WTC11 (cell line): ENCODE measurements at regions not wholly inside any gene's neighbourhood (a gene's known extent, or its start where the extent isn't known, plus 50 kb on each side); places are given as distances from the start of the nearest gene placed in this dataset.

Source experiments
- ATAC-seq: fragments of 200-7000 bp; cut with Tn5 transposase; 2 replicates; pipeline ENCODE4 v1.10.0; 2021; ENCODE audit warnings: mild to moderate bottlenecking, moderate library complexity
- CTCF ChIA-PET: fragments of 300-600 bp; sonication (Branson Sonifier 250); formaldehyde crosslinking; loops from one replicate; lab custom pipeline; 2021; ENCODE audit warnings: antibody characterized with exemption; lab: Charles Lee
- POLR2A ChIA-PET: fragments of 350-600 bp; sonication (Branson Sonifier 250); formaldehyde crosslinking; loops from one replicate; lab custom pipeline; 2021; ENCODE audit warnings: antibody characterized with exemption; lab: Charles Lee
- DNase-seq: peaks from one replicate; pipeline ENCODE4 v3.0.0; 2021; ENCODE audit warnings: low spot score
- H3K27ac Mint-ChIP-seq: 2 replicates; pipeline ENCODE4 v1.8.0; 2021; ENCODE audit warnings: mixed read lengths
- H3K27me3 Mint-ChIP-seq: 2 replicates; pipeline ENCODE4 v1.8.0; 2021; ENCODE audit warnings: low read depth, mild to moderate bottlenecking, moderate library complexity, mixed read lengths
- H3K36me3 Mint-ChIP-seq: 2 replicates; pipeline ENCODE4 v1.8.0; 2021; ENCODE audit warnings: mixed read lengths
- H3K4me1 Mint-ChIP-seq: 2 replicates; pipeline ENCODE4 v1.8.0; 2022; ENCODE audit warnings: mixed read lengths
- H3K4me3 Mint-ChIP-seq: 2 replicates; pipeline ENCODE4 v1.8.0; 2021; ENCODE audit warnings: mild to moderate bottlenecking, moderate library complexity, mixed read lengths
- H3K9me3 Mint-ChIP-seq: 2 replicates; pipeline ENCODE4 v1.8.0; 2021; ENCODE audit warnings: mixed read lengths
- AFF4 ChIP-seq: sonication (generic); formaldehyde crosslinking; IDR thresholded peaks from 2 replicates; pipeline ENCODE4 v1.8.1; 2023; ENCODE audit warnings: mild to moderate bottlenecking, missing genetic modification reagents, borderline replicate concordance
- CDX4 ChIP-seq: fragments of 250-450 bp; sonication (Bioruptor Pico); IDR thresholded peaks from 2 replicates; pipeline ENCODE4 v1.9.0; 2021; ENCODE audit warnings: moderate library complexity, mild to moderate bottlenecking, inconsistent platforms, borderline replicate concordance
- EMX1 ChIP-seq: fragments of 250-450 bp; sonication (Bioruptor Pico); IDR thresholded peaks from 2 replicates; pipeline ENCODE4 v1.8.0; 2021; ENCODE audit warnings: mild to moderate bottlenecking
- ERG ChIP-seq: fragments of 250-450 bp; sonication (Bioruptor Pico); IDR thresholded peaks from 2 replicates; pipeline ENCODE4 v1.8.0; 2021; ENCODE audit warnings: mild to moderate bottlenecking
- FOXP1 ChIP-seq: sonication (generic); formaldehyde crosslinking; IDR thresholded peaks from 2 replicates; pipeline ENCODE4 v1.8.0; 2022; ENCODE audit warnings: missing genetic modification reagents, mild to moderate bottlenecking, moderate library complexity, borderline replicate concordance
- JUN ChIP-seq: sonication (generic); formaldehyde crosslinking; IDR thresholded peaks from 2 replicates; pipeline ENCODE4 v1.8.0; 2023; ENCODE audit warnings: mild to moderate bottlenecking, missing genetic modification reagents
- MXD4 ChIP-seq: fragments of 250-450 bp; sonication (Bioruptor Pico); IDR thresholded peaks from 2 replicates; pipeline ENCODE4 v1.8.0; 2021; ENCODE audit warnings: mild to moderate bottlenecking, moderate library complexity, borderline replicate concordance
- NFE2L1 ChIP-seq: sonication (generic); formaldehyde crosslinking; IDR thresholded peaks from 2 replicates; pipeline ENCODE4 v1.8.1; 2023; ENCODE audit warnings: missing genetic modification reagents
- NFYB ChIP-seq: sonication (generic); formaldehyde crosslinking; conservative IDR thresholded peaks from 2 replicates; pipeline ENCODE4 v1.8.0; 2022; ENCODE audit warnings: low read depth, missing genetic modification reagents
- OVOL2 ChIP-seq: fragments of 250-450 bp; sonication (Bioruptor Pico); IDR thresholded peaks from 2 replicates; pipeline ENCODE4 v1.9.0; 2021; ENCODE audit warnings: mild to moderate bottlenecking, borderline replicate concordance
- PREB ChIP-seq: sonication (generic); formaldehyde crosslinking; IDR thresholded peaks from 2 replicates; pipeline ENCODE4 v1.8.1; 2022; ENCODE audit warnings: mild to moderate bottlenecking, missing genetic modification reagents, moderate library complexity, borderline replicate concordance
- PRRX2 ChIP-seq: fragments of 250-450 bp; sonication (Bioruptor Pico); IDR thresholded peaks from 2 replicates; pipeline ENCODE4 v1.8.0; 2021; ENCODE audit warnings: mild to moderate bottlenecking
- STAT6 ChIP-seq: sonication (generic); formaldehyde crosslinking; conservative IDR thresholded peaks from 2 replicates; pipeline ENCODE4 v1.8.1; 2023; ENCODE audit warnings: mild to moderate bottlenecking, low read depth, missing genetic modification reagents, moderate library complexity
- ZBTB21 ChIP-seq: sonication (generic); formaldehyde crosslinking; IDR thresholded peaks from 2 replicates; pipeline ENCODE4 v1.8.1; 2023; ENCODE audit warnings: mild to moderate bottlenecking, missing genetic modification reagents, borderline replicate concordance
- ZNF423 ChIP-seq: fragments of 250-450 bp; sonication (Bioruptor Pico); IDR thresholded peaks from 2 replicates; pipeline ENCODE4 v2.1.2; 2022; ENCODE audit warnings: mild to moderate bottlenecking, moderate library complexity
- TF ChIP-seq, protein P1 (sequence below): fragments of 250-450 bp; sonication (Bioruptor Pico); IDR thresholded peaks from 2 replicates; pipeline ENCODE4 v2.1.2; 2022; ENCODE audit warnings: mild to moderate bottlenecking, moderate library complexity
- TF ChIP-seq, protein P2 (sequence below): sonication (generic); formaldehyde crosslinking; IDR thresholded peaks from 2 replicates; pipeline ENCODE4 v1.8.0; 2022; ENCODE audit warnings: missing genetic modification reagents

DNA sequence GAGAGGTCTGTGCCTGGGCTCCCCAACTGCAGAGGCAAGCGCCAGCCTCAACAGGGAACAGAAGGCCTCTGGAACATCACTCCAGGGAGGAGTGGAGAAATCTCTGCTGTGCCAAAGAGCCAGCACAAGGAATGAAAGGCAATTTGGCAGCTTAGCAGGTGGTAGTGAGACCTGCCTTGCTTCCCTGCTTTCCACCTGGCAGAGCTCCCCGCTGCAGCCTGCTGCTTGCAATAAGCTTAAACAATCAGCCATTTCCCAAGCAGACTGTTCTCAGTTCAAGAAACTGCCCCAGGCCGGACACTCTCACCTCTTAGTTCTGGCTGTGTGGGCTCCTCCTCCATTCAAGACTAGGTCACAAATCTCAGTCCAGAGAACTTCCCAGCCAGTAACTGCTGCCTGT is 370.6 kb downstream of the MAGEB5 start (continued):
- no peak for TF ChIP-seq STAT6 (CRISPR knock-in tag)

DNA sequence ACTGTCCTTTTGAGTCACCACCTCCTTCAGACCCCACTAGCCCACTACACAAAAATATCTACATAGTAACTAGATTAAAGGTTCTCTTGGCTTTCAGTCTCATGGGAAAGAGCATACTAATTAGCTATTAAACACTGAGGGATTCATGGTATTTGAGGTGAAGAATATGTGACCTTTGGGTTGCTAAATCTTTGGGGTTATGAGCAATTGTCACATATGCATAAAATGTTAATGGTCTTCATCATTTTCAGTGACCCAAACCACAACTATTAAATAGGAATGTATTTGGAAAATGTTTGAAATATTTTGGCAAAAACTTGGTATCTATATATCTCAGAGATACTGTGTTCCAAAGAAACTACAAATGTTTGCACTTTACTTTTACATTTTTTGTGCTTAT is 365.1 kb downstream of the MAGEB5 start:
- H3K9me3 Mint-ChIP-seq, result peaks cover 4% of the 10 kb centered on the region; the same call in 1 of the 2 replicates
- POLR2A ChIA-PET, result no interaction called here
- no peak overlapping the region for H3K4me3 Mint-ChIP-seq
- no peak for TF ChIP-seq NFE2L1 (CRISPR knock-in tag)
- no peak for TF ChIP-seq OVOL2 (CRISPR knock-in tag)
- TF ChIP-seq, protein P1, sequence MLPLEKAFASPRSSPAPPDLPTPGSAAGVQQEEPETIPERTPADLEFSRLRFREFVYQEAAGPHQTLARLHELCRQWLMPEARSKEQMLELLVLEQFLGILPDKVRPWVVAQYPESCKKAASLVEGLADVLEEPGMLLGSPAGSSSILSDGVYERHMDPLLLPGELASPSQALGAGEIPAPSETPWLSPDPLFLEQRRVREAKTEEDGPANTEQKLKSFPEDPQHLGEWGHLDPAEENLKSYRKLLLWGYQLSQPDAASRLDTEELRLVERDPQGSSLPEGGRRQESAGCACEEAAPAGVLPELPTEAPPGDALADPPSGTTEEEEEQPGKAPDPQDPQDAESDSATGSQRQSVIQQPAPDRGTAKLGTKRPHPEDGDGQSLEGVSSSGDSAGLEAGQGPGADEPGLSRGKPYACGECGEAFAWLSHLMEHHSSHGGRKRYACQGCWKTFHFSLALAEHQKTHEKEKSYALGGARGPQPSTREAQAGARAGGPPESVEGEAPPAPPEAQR (CRISPR knock-in tag), result no peak
- no peak for TF ChIP-seq FOXP1
- no peak for TF ChIP-seq NFYB
- no peak for TF ChIP-seq PRRX2 (CRISPR knock-in tag)
- TF ChIP-seq AFF4 (CRISPR knock-in tag), result no peak
- no peak for TF ChIP-seq ZNF423
- TF ChIP-seq CDX4 (CRISPR knock-in tag), result no peak
- TF ChIP-seq PREB (CRISPR knock-in tag), result no peak
- TF ChIP-seq JUN (CRISPR knock-in tag), result no peak
- no peak for TF ChIP-seq ERG (CRISPR knock-in tag)
- TF ChIP-seq ZBTB21, result no peak
- TF ChIP-seq EMX1 (CRISPR knock-in tag), result no peak
- TF ChIP-seq, protein P2, sequence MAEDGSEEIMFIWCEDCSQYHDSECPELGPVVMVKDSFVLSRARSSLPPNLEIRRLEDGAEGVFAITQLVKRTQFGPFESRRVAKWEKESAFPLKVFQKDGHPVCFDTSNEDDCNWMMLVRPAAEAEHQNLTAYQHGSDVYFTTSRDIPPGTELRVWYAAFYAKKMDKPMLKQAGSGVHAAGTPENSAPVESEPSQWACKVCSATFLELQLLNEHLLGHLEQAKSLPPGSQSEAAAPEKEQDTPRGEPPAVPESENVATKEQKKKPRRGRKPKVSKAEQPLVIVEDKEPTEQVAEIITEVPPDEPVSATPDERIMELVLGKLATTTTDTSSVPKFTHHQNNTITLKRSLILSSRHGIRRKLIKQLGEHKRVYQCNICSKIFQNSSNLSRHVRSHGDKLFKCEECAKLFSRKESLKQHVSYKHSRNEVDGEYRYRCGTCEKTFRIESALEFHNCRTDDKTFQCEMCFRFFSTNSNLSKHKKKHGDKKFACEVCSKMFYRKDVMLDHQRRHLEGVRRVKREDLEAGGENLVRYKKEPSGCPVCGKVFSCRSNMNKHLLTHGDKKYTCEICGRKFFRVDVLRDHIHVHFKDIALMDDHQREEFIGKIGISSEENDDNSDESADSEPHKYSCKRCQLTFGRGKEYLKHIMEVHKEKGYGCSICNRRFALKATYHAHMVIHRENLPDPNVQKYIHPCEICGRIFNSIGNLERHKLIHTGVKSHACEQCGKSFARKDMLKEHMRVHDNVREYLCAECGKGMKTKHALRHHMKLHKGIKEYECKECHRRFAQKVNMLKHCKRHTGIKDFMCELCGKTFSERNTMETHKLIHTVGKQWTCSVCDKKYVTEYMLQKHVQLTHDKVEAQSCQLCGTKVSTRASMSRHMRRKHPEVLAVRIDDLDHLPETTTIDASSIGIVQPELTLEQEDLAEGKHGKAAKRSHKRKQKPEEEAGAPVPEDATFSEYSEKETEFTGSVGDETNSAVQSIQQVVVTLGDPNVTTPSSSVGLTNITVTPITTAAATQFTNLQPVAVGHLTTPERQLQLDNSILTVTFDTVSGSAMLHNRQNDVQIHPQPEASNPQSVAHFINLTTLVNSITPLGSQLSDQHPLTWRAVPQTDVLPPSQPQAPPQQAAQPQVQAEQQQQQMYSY, result no peak
- no peak for TF ChIP-seq MXD4
- TF ChIP-seq, all 79 proteins: peak for 0
- Mint-ChIP-seq H3K4me1 (peaks cover under 1% of the 10 kb centered on the region; the same call in 1 of the 2 replicates), H3K36me3 (no peaks in the 10 kb centered on the region), H3K27ac (no peak overlapping the region), H3K27me3 (no peaks in the 10 kb centered on the region)
- CTCF ChIA-PET, result no interaction called here
- DNase-seq (no peak), ATAC-seq (no peak)
